Activated naive CD8-positive, alpha-beta T cell treated with anti-CD3 and anti-CD28 coated beads, Interleukin-2, amount 50 U/mL, for 24 hours (primary cell): ENCODE measurements at regions not wholly inside any gene's neighbourhood (a gene's known extent, or its start where the extent isn't known, plus 50 kb on each side); places are given as distances from the start of the nearest gene placed in this dataset.

Source experiments
- ATAC-seq: fragments of 150-1000 bp; cut with Tn5 transposase; one replicate; pipeline ENCODE4 v1.10.0; 2021
- DNase-seq: peaks from one replicate; pipeline ENCODE4 v3.0.0; 2021
- H3K27ac Mint-ChIP-seq: one replicate; pipeline ENCODE4 v1.8.0; 2021; ENCODE audit warnings: mild to moderate bottlenecking, mixed read lengths
- H3K27me3 Mint-ChIP-seq: one replicate; pipeline ENCODE4 v1.8.0; 2021; ENCODE audit warnings: mixed read lengths
- H3K36me3 Mint-ChIP-seq: one replicate; pipeline ENCODE4 v1.8.0; 2021; ENCODE audit warnings: low read depth, mixed read lengths
- H3K4me1 Mint-ChIP-seq: one replicate; pipeline ENCODE4 v1.8.0; 2021; ENCODE audit warnings: mixed read lengths
- H3K4me3 Mint-ChIP-seq: one replicate; pipeline ENCODE4 v1.8.0; 2021; ENCODE audit warnings: mild to moderate bottlenecking, moderate library complexity, mixed read lengths
- H3K9me3 Mint-ChIP-seq: one replicate; pipeline ENCODE4 v1.8.0; 2021; ENCODE audit warnings: mixed read lengths

DNA sequence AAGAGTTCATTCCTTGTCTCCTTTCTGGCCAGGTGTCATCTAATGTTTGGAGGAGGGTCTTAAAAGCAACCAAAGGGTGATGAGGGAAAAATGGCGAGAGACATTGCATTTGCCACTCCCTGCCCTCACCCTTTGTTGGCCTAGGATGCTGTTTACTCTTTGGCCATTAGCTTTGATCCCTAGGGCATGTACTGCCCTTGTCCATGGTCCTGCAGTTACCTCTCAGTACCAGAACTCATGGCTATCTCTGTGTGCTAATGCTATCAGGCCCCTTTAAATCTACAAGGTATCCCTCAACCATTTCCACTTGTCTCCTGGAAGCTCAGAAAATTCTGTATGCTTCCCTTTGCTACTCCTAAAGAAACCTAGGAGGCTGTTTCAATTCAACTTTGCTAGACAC lies 424.8 kb upstream of the PLXNA2 start:
- DNase-seq (no peak), ATAC-seq (no peak)
- Mint-ChIP-seq H3K4me3 (no peak overlapping the region), H3K36me3 (no peaks in the 10 kb centered on the region), H3K27me3 (peaks cover 2% of the 10 kb centered on the region), H3K4me1 (no peaks in the 10 kb centered on the region), H3K9me3 (no peaks in the 10 kb centered on the region), H3K27ac (no peak overlapping the region)

DNA sequence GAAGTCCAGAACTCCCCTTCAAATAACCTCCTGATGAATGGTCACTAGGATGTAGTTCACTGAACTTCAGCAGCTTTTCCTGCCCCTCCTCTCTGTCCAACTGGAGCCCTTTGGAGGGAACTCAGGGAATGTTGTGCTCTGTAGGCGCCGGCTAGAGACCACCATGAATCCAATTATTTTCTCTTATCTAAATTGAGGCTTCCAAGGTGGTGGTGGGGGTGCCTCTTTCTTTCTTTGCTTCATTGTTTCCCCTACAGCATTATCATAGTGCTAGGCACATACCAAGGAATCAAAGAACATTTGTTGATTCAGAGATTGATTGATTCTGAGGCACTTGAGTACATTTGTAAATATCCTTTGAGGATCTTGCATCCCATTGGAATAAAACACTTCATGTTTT lies 426.6 kb upstream of the PLXNA2 start:
- Mint-ChIP-seq H3K27me3 (peaks cover 6% of the 10 kb centered on the region), H3K36me3 (no peaks in the 10 kb centered on the region), H3K4me3 (no peak overlapping the region), H3K9me3 (no peaks in the 10 kb centered on the region), H3K27ac (no peak overlapping the region), H3K4me1 (no peaks in the 10 kb centered on the region)
- DNase-seq, result no peak
- no peak for ATAC-seq

DNA sequence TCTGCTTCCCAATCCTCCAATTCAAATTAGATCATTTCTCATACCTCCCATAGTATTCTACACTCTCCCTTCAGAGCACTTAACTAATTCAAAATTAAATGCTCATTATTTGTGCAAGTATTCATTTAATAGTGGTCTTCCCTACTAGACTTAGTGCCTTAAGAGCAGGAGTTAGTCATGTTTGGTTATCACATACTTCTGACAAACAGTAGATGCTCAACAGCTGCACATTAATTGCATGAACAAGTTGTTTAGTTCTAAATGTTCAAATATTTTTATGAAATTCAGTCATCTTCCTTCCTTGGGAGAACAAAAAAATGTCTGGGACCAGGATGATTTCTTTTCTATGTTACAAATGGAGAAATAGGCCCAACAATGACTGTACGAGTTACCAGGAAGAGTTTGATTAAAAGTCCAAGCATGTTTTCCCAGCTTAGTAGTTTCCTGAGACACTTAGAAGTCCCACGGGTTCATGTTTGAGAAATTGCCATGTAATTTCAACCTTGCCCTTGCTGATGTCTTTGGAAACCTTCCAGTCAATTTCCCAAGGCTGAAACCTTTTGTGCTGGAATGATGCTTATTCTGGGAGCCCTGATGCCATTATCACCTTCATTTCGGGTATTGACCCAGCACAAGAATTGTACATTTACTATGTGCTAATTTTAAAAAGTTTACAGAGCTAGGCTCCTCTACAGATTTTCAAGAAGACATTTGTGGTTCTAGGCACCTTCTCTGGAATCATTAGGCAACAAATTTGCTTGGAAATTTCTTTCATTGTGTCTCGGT lies 437.9 kb upstream of the PLXNA2 start:
- no peaks in the 10 kb centered on the region for H3K4me1 Mint-ChIP-seq
- H3K27ac Mint-ChIP-seq, result no peak overlapping the region
- no peak for ATAC-seq
- H3K36me3 Mint-ChIP-seq, result no peaks in the 10 kb centered on the region
- peaks cover 11% of the 10 kb centered on the region for H3K27me3 Mint-ChIP-seq
- no peak overlapping the region for H3K4me3 Mint-ChIP-seq
- DNase-seq, result no peak
- peaks cover 4% of the 10 kb centered on the region for H3K9me3 Mint-ChIP-seq

DNA sequence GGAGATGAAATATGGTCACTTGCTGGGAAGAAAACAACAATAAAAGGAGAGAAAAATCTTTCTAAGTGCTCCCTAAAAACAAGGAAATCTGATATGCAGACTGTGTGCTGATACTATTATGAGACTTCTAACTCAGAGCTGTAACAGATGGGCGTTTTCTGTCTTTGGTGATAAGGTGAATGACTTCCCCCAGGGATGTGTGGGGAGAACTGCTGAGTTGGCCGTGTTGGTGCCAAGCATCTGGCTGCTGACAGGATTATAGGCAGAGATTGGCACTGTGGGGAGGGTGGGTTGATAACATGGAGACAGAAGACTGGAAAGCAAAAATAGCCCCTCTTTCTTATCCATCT lies 438.5 kb upstream of the PLXNA2 start:
- H3K36me3 Mint-ChIP-seq, result no peaks in the 10 kb centered on the region
- H3K9me3 Mint-ChIP-seq, result peaks cover 4% of the 10 kb centered on the region
- H3K27me3 Mint-ChIP-seq, result peaks cover 10% of the 10 kb centered on the region
- H3K4me1 Mint-ChIP-seq, result no peaks in the 10 kb centered on the region
- H3K4me3 Mint-ChIP-seq, result no peak overlapping the region
- ATAC-seq (no peak), DNase-seq (no peak)
- no peak overlapping the region for H3K27ac Mint-ChIP-seq

DNA sequence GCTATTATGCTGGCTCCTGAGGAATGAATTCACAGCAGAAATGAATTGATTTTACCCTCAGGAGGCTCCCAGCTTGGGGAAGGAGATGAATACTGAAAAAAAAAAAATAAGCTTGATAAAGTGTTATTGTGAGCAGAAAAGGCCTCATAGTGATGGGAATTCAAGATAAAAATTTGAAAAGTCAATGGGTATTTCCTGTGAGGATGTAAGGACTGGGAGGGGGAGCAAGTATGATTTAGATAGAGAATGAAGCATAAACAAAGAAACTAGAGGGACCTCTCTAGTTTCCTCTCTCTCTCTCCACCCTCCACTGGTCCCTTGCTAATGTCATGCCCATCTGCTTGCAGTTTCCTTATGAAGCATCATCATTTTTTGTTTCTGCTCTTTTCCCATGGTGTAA lies 439.0 kb upstream of the PLXNA2 start:
- H3K27me3 Mint-ChIP-seq, result peaks cover 10% of the 10 kb centered on the region
- H3K4me1 Mint-ChIP-seq, result no peaks in the 10 kb centered on the region

DNA sequence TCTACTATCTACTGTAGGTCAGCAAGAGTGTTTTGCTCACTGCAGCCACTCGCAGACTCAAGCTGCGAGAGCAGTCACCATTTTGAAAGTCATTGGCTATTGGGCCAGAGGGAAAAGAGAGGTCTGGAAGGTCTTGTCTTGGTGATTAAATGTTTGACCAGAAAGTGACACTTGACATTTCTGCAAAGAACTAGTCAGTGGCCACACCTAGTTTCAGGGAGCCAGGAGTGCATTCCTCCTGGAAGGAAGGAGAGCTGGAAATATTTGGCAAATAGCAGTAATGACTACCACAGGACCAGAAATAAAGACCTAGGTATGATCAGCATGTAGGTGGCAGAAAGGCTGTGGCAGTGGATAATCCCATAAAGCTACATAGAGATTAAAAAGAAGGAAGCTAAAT lies 440.0 kb upstream of the PLXNA2 start:
- Mint-ChIP-seq H3K27me3 (peaks cover 6% of the 10 kb centered on the region), H3K27ac (no peak overlapping the region), H3K36me3 (no peaks in the 10 kb centered on the region), H3K4me3 (no peak overlapping the region), H3K9me3 (peaks cover 4% of the 10 kb centered on the region), H3K4me1 (no peaks in the 10 kb centered on the region)
- DNase-seq, result no peak
- ATAC-seq, result no peak

More for the DNA sequence above, 439.0 kb upstream of the PLXNA2 start:
- Mint-ChIP-seq H3K27ac (no peak overlapping the region), H3K9me3 (peaks cover 4% of the 10 kb centered on the region), H3K36me3 (no peaks in the 10 kb centered on the region), H3K4me3 (no peak overlapping the region)
- no peak for DNase-seq
- ATAC-seq, result no peak

DNA sequence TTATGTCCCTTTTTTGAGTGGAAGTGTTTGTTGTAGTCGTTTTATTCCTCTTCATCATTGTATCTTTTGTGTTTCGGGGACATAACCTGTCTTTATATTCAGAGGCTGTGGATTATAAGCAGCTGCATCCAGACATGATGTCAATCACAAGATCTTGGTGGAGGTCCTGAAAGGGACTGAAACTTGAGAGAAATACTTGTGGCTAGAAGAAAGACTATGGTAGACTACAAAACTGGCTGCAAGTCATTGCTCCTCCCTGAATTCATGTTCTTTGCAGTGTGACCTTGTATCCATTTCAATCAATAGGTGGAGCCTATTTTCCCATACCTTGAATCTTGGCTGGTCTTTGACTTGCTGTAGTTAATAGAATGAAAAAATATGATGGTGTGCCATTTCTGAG lies 442.4 kb upstream of the PLXNA2 start:
- ATAC-seq, result no peak
- peaks cover 3% of the 10 kb centered on the region for H3K9me3 Mint-ChIP-seq

DNA sequence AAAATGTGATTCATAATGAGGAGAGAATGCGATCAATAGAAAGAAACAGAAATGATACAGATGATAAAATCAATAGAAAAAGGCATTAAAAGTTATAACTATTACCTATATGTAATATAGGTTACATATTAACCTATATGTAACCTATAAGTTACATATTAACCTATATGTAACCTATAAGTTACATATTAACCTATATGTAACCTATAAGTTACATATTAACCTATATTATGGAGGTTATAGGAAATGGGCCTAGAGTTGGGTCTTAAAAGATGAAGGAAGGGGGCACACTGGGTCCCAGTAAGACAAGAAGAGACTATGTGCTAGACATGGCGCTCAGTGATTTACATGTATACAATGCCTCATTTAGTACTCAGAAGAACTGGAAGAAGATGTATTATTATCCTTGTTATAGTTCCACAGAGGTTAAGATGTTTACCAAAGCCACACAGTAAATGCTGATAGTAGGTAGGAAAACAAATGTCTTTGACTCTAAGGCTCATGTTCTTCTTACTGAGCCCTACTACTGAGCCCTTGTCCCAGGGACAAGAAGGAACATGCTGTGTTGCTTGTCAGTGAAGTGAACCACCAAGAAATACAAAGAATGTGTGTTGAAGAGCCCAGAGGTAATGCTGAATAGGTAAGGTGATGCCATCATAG lies 444.6 kb upstream of the PLXNA2 start:
- H3K36me3 Mint-ChIP-seq, result no peaks in the 10 kb centered on the region
- no peaks in the 10 kb centered on the region for H3K4me1 Mint-ChIP-seq
- H3K27me3 Mint-ChIP-seq, result peaks cover 6% of the 10 kb centered on the region
- H3K4me3 Mint-ChIP-seq, result no peak overlapping the region
- no peak overlapping the region for H3K27ac Mint-ChIP-seq
- ATAC-seq (no peak), DNase-seq (no peak)
- no peaks in the 10 kb centered on the region for H3K9me3 Mint-ChIP-seq

More for the DNA sequence above, 442.4 kb upstream of the PLXNA2 start:
- Mint-ChIP-seq H3K4me3 (no peak overlapping the region), H3K36me3 (no peaks in the 10 kb centered on the region), H3K27me3 (peaks cover 10% of the 10 kb centered on the region), H3K4me1 (no peaks in the 10 kb centered on the region), H3K27ac (no peak overlapping the region)
- no peak for DNase-seq

DNA sequence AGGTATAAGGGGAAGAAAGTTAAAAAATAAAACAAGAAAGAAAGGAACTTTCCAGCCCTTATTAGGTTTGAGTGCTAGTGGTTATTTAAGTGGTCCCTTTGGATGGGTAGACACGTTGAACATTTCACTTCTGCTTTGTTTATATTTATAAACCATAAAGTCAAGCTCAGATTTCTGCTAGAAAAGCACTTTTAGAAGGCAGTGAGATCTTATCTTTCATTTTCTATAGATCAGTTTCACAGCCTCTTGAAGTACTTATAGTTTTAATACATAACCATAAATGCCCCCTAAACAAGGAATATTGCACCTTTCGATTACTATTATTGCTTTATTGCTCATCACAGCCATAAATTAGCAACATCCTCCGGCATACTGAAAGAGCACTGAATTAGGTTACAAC lies 446.8 kb upstream of the PLXNA2 start:
- Mint-ChIP-seq H3K4me1 (no peaks in the 10 kb centered on the region), H3K36me3 (no peaks in the 10 kb centered on the region), H3K4me3 (no peak overlapping the region), H3K27me3 (peaks cover 6% of the 10 kb centered on the region), H3K27ac (no peak overlapping the region), H3K9me3 (no peaks in the 10 kb centered on the region)
- no peak for DNase-seq
- ATAC-seq, result no peak

DNA sequence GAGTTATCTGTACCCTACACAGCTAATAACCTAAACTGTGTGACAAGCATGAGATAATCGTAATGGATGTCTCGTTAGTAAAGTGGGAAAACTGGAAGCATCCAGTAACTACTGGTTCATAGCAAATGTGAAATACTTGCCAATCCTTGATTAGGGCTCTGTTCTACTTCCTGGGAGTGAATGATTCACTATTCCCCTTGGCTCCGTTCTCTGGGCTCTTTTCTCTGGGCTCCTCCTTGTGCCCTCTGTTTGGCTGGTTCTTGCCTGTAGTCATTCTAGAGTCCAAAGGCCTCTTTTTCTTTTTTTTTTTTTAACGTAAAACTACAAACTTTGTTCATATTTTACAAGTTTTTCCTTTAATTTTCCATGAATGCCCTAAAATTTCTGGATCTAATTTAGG lies 465.8 kb upstream of the PLXNA2 start:
- no peak for ATAC-seq
- no peak overlapping the region for H3K27ac Mint-ChIP-seq
- no peak for DNase-seq
- no peak overlapping the region for H3K4me3 Mint-ChIP-seq
- H3K9me3 Mint-ChIP-seq, result peaks cover 6% of the 10 kb centered on the region
- no peaks in the 10 kb centered on the region for H3K36me3 Mint-ChIP-seq
- no peaks in the 10 kb centered on the region for H3K4me1 Mint-ChIP-seq
- no peaks in the 10 kb centered on the region for H3K27me3 Mint-ChIP-seq

DNA sequence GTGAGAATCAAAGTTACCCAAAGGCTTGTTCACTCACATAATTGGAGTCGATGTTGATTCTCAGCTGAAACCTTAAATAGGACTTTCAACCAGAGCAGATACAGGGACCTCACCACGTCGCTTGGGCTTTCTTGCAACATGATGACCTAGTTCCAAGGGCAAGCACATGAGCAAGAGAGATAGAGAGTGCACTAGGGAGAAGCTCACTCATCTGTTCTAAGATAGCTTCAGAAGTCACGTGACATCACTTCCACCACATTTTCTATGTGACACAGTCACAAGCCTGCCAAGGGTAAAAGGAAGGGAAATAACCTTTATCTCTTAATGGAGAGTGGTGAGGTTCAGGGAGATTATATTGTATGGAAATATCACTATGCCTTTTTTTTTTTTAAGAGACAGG lies 470.1 kb upstream of the PLXNA2 start:
- Mint-ChIP-seq H3K36me3 (no peaks in the 10 kb centered on the region), H3K27ac (no peak overlapping the region), H3K9me3 (peaks cover 8% of the 10 kb centered on the region), H3K4me3 (no peak overlapping the region), H3K27me3 (peaks cover 5% of the 10 kb centered on the region), H3K4me1 (no peaks in the 10 kb centered on the region)
- no peak for ATAC-seq
- no peak for DNase-seq

DNA sequence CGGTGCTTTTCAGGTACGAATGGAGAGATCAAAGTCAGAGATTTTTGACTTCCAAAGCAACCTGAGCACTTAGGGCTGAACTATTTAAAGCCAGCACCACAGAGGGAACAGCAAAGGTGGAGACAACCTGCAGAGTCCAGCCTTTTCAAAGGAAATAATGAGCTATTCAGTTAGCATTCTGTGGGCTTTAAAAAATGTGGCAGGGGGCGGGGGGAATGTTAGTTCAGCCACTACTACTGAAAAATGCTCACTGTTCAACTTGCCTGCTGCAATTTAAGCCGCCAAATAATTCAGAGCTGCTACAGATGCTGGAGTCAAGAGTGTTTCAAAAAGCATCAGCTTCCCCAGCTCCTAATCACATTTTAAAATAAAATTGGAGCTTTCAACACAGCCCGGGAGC lies 473.3 kb upstream of the PLXNA2 start:
- Mint-ChIP-seq H3K36me3 (peaks cover 4% of the 10 kb centered on the region), H3K27me3 (peaks cover 5% of the 10 kb centered on the region), H3K9me3 (peaks cover 11% of the 10 kb centered on the region), H3K27ac (no peak overlapping the region), H3K4me3 (no peak overlapping the region), H3K4me1 (no peaks in the 10 kb centered on the region)
- ATAC-seq (no peak), DNase-seq (no peak)

DNA sequence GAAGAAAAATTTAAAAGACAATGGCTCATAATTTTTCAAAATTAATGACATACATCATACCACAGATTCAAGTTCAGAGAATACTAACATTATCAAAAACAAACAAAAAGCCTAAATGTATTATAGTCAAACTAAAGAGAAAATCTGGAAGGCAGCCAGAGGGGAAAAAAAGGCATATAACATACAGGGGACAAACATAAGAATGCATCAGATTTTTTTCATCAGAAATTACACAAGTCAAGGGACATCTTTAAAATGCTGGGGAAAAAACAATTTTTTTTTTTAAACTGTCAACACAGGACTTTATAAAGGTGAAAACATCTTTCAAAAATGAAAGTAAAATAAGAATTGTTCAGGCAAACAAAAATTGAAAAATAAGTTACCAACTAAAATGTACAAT lies 478.4 kb upstream of the PLXNA2 start:
- Mint-ChIP-seq H3K9me3 (peaks cover 14% of the 10 kb centered on the region), H3K4me3 (no peak overlapping the region), H3K27ac (no peak overlapping the region), H3K36me3 (peaks cover 6% of the 10 kb centered on the region), H3K27me3 (peaks cover 5% of the 10 kb centered on the region), H3K4me1 (no peaks in the 10 kb centered on the region)
- no peak for ATAC-seq
- DNase-seq, result no peak

DNA sequence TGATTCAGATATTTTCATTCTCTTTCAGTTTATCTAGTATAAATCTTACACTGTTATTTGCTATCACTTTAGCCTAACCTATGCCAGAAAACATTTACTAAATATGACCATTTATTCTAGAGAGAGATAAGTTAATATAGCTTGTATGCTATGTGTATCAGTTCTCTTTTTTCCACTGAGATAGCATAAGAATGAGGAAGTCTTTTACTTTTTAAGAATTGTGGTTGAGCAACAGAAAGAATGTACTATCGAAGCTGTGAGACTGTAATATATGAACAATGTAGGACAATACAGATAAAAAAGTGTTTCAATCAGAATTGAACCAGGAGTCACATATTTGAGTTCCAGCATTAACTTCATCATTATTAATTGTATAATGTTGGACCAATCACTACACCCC lies 479.9 kb upstream of the PLXNA2 start:
- Mint-ChIP-seq H3K27ac (no peak overlapping the region), H3K4me3 (no peak overlapping the region), H3K27me3 (peaks cover under 1% of the 10 kb centered on the region), H3K36me3 (peaks cover 6% of the 10 kb centered on the region), H3K9me3 (peaks cover 12% of the 10 kb centered on the region), H3K4me1 (no peaks in the 10 kb centered on the region)
- no peak for DNase-seq
- ATAC-seq, result no peak

DNA sequence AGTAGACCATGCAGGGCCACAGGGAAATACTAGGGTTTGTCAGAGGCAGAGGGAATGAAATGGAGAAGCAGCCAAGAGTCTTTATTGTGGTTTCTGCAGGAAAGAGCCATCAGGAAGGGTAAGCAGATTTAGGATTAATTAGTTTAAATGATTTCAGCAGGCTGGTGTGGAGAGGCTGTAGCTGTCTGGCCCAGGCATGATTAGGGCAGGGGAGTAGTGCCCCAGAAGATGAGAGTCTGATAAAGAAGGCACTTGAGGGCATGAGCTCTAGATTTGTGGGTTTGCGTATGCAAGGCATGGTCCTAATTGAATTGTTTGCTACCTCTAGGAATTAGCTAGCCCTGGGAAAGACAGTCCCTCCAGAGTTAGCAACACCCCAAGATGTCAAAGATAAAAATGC lies 484.6 kb upstream of the PLXNA2 start:
- Mint-ChIP-seq H3K4me3 (no peak overlapping the region), H3K27ac (no peak overlapping the region), H3K36me3 (no peaks in the 10 kb centered on the region), H3K27me3 (peaks cover 2% of the 10 kb centered on the region), H3K4me1 (peaks cover 6% of the 10 kb centered on the region), H3K9me3 (no peaks in the 10 kb centered on the region)
- ATAC-seq (no peak), DNase-seq (no peak)
